ENCODE measurements at regions not wholly inside any gene's neighbourhood (a gene's known extent, or its start where the extent isn't known, plus 50 kb on each side); places are given as distances from the start of the nearest gene placed in this dataset.

DNA sequence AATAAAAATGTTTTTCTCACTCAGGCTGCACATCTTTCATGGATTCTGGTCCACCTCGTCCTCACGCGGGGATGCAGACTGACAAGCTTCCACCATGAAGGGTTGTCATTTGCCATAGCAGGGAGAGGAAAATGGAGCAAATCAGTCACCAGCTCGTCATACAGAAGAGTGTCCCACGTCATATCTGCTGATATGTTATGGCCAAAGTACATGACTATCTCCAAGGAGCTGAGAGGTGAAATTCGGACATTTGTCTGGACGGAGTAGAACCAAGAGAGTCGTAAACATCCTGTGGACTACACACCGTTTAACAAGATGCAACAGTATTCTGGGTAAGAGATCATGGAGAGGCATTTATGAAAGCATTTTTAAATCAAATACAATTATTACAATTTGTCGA, 75.3 kb upstream of the MYOCD start:
- TF ChIP-seq, protein P1, sequence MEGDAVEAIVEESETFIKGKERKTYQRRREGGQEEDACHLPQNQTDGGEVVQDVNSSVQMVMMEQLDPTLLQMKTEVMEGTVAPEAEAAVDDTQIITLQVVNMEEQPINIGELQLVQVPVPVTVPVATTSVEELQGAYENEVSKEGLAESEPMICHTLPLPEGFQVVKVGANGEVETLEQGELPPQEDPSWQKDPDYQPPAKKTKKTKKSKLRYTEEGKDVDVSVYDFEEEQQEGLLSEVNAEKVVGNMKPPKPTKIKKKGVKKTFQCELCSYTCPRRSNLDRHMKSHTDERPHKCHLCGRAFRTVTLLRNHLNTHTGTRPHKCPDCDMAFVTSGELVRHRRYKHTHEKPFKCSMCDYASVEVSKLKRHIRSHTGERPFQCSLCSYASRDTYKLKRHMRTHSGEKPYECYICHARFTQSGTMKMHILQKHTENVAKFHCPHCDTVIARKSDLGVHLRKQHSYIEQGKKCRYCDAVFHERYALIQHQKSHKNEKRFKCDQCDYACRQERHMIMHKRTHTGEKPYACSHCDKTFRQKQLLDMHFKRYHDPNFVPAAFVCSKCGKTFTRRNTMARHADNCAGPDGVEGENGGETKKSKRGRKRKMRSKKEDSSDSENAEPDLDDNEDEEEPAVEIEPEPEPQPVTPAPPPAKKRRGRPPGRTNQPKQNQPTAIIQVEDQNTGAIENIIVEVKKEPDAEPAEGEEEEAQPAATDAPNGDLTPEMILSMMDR (IDR thresholded peaks at IDR 0.05; ENCODE audit: borderline replicate concordance), result no peak
- Histone ChIP-seq H3K27ac (replicated peaks) (no peak overlapping the region), H3K4me3 (no peak overlapping the region), H3K27me3 (ENCODE audit: low read depth) (no peaks in the 10 kb centered on the region), H3K4me1 (no peaks in the 10 kb centered on the region), H3K9me3 (replicated peaks) (peaks cover 10% of the 10 kb centered on the region), H3K36me3 (no peaks in the 10 kb centered on the region)
- no peak for DNase-seq
- intact Hi-C loops (cut with micrococcal nuclease), result no loop called here

- Histone ChIP-seq H3K36me3 (no peaks in the 10 kb centered on the region), H3K4me1 (no peaks in the 10 kb centered on the region), H3K9me3 (replicated peaks) (peaks cover 10% of the 10 kb centered on the region), H3K27me3 (ENCODE audit: low read depth) (no peaks in the 10 kb centered on the region), H3K27ac (replicated peaks) (no peak overlapping the region), H3K4me3 (no peak overlapping the region)
- DNase-seq, result no peak
- TF ChIP-seq, protein P1 (IDR thresholded peaks at IDR 0.05; ENCODE audit: borderline replicate concordance), result no peak
- intact Hi-C loops (cut with micrococcal nuclease), result no loop called here
Observed at GRCh38 chr17:12591021-12591735, 74.5 kb upstream of the MYOCD start.

- intact Hi-C loops (cut with micrococcal nuclease), result no loop called here
- H3K36me3 ChIP-seq, result no peaks in the 10 kb centered on the region
- no peak overlapping the region for H3K27ac ChIP-seq (replicated peaks)
- H3K4me1 ChIP-seq, result no peaks in the 10 kb centered on the region
- peaks cover 8% of the 10 kb centered on the region for H3K9me3 ChIP-seq (replicated peaks)
- no peaks in the 10 kb centered on the region for H3K27me3 ChIP-seq (ENCODE audit: low read depth)
- TF ChIP-seq, protein P1 (IDR thresholded peaks at IDR 0.05; ENCODE audit: borderline replicate concordance), result no peak
- no peak overlapping the region for H3K4me3 ChIP-seq
- no peak for DNase-seq
Observed at GRCh38 chr17:12592941-12593340, 72.7 kb upstream of the MYOCD start.

- Histone ChIP-seq H3K27me3 (ENCODE audit: low read depth) (no peaks in the 10 kb centered on the region), H3K9me3 (replicated peaks) (no peaks in the 10 kb centered on the region), H3K4me3 (no peak overlapping the region), H3K4me1 (no peaks in the 10 kb centered on the region), H3K36me3 (no peaks in the 10 kb centered on the region), H3K27ac (replicated peaks) (no peak overlapping the region)
- TF ChIP-seq, protein P1 (IDR thresholded peaks at IDR 0.05; ENCODE audit: borderline replicate concordance), result no peak
- intact Hi-C loops (cut with micrococcal nuclease), result no loop called here
- no peak for DNase-seq
Observed at GRCh38 chr17:12596961-12597360, 68.7 kb upstream of the MYOCD start.

GRCh38 chr17:12597895-12598294, 67.8 kb upstream of the MYOCD start:
- DNase-seq, result no peak
- Histone ChIP-seq H3K4me3 (no peak overlapping the region), H3K36me3 (no peaks in the 10 kb centered on the region), H3K27me3 (ENCODE audit: low read depth) (no peaks in the 10 kb centered on the region), H3K4me1 (no peaks in the 10 kb centered on the region), H3K9me3 (replicated peaks) (no peaks in the 10 kb centered on the region), H3K27ac (replicated peaks) (no peak overlapping the region)
- TF ChIP-seq, protein P1 (IDR thresholded peaks at IDR 0.05; ENCODE audit: borderline replicate concordance), result no peak
- intact Hi-C loops (cut with micrococcal nuclease), result no loop called here

Data from left ventricle myocardium inferior (tissue), 1 donor.